CD4-positive, alpha-beta T cell (primary cell): ENCODE measurements at regions not wholly inside any gene's neighbourhood (a gene's known extent, or its start where the extent isn't known, plus 50 kb on each side); places are given as distances from the start of the nearest gene placed in this dataset.

Source experiments
- ATAC-seq: fragments of 200-7000 bp; cut with Tn5 transposase; one replicate; pipeline ENCODE4 v1.10.0; 2022; ENCODE audit warnings: mild to moderate bottlenecking; ENCODE audit not compliant: poor library complexity
- CTCF ChIA-PET: fragments of 350-600 bp; sonication (Branson Sonifier 250); formaldehyde crosslinking; loops from one replicate; lab custom pipeline; 2021; ENCODE audit warnings: antibody characterized with exemption, inconsistent platforms; lab: Charles Lee
- POLR2A ChIA-PET: fragments of 350-600 bp; sonication (Branson Sonifier 250); formaldehyde crosslinking; loops from one replicate; lab custom pipeline; 2021; ENCODE audit warnings: antibody characterized with exemption, inconsistent platforms; lab: Charles Lee
- DNase-seq, 14 experiments: peaks; one replicate each; pipeline ENCODE4 v3.0.0-alpha.2; 2013 to 2020; ENCODE audit warnings: mixed read lengths in 2 of 14
- H3K27ac ChIP-seq, 2 donors: one replicate each; pipeline versions ENCODE4 v1.5.1 to v1.7.0; 2013; ENCODE audit warnings: low read length in 2 of 2, low read depth in 1 of 2, mild to moderate bottlenecking in 1 of 2
- H3K27me3 ChIP-seq, 2 experiments: 1 replicate in 1 of 2; 2 replicates in 1 of 2; pipeline versions ENCODE4 v1.6.1 to v1.7.0; 2013; ENCODE audit warnings: low read length in 2 of 2, control low read depth in 1 of 2, mild to moderate bottlenecking in 1 of 2, moderate library complexity in 1 of 2; ENCODE audit not compliant: insufficient read depth in 2 of 2, control insufficient read depth in 1 of 2
- H3K36me3 ChIP-seq: one replicate; pipeline ENCODE4 v1.6.1; 2013; ENCODE audit warnings: low read length, control low read depth; ENCODE audit not compliant: insufficient read depth
- H3K4me1 ChIP-seq: one replicate; pipeline ENCODE4 v1.6.1; 2013; ENCODE audit warnings: low read length, control low read depth; ENCODE audit not compliant: insufficient read depth
- H3K4me3 ChIP-seq: one replicate; pipeline ENCODE4 v1.5.1; 2013; ENCODE audit warnings: mild to moderate bottlenecking, low read length, moderate library complexity
- H3K9me3 ChIP-seq, 2 experiments: 1 replicate in 1 of 2; 2 replicates in 1 of 2; pipeline versions ENCODE4 v1.6.1 to v1.7.0; 2013; ENCODE audit warnings: low read length in 2 of 2, mild to moderate bottlenecking in 2 of 2, control low read depth in 1 of 2, moderate library complexity in 1 of 2; ENCODE audit not compliant: control insufficient read depth in 1 of 2, insufficient read depth in 1 of 2
- H3K27ac Mint-ChIP-seq: one replicate; pipeline ENCODE4 v1.8.0; 2020; ENCODE audit warnings: mixed read lengths
- H3K27me3 Mint-ChIP-seq: one replicate; pipeline ENCODE4 v1.8.0; 2021; ENCODE audit warnings: mixed read lengths
- H3K36me3 Mint-ChIP-seq: one replicate; pipeline ENCODE4 v1.8.0; 2021; ENCODE audit warnings: low read depth, mixed read lengths
- H3K4me1 Mint-ChIP-seq: one replicate; pipeline ENCODE4 v1.8.0; 2021; ENCODE audit warnings: low read depth, mixed read lengths
- H3K4me3 Mint-ChIP-seq: one replicate; pipeline ENCODE4 v1.8.0; 2020; ENCODE audit warnings: mild to moderate bottlenecking, mixed read lengths
- H3K9me3 Mint-ChIP-seq: one replicate; pipeline ENCODE4 v1.8.0; 2020; ENCODE audit warnings: mixed read lengths
- CTCF ChIP-seq: fragments of 200-600 bp; IDR thresholded peaks from one replicate; pipeline ENCODE4 v1.8.0; 2022; ENCODE audit warnings: antibody characterized with exemption, mild to moderate bottlenecking
- intact Hi-C, 2 experiments: fragments of 100-400 bp; cut with DNase I in 1 of 2; cut with micrococcal nuclease in 1 of 2; formaldehyde crosslinking; loops; one replicate each; pipeline versions ENCODE4 v1.15.1 to v1.9.0; 2023 to 2025; cut with DNase I, micrococcal nuclease

GRCh38 chr18:38810789-38811188 lies 1245.2 kb upstream of the CELF4 start:
- Histone ChIP-seq H3K27me3 (no peaks in the 10 kb centered on the region), H3K4me3 (no peak overlapping the region), H3K27ac (no peak overlapping the region), H3K9me3 (no peaks in the 10 kb centered on the region), H3K36me3 (no peaks in the 10 kb centered on the region), H3K4me1 (no peaks in the 10 kb centered on the region)
- ChIA-PET POLR2A (no interaction called here), CTCF (no interaction called here)
- intact Hi-C loops = no loop called here
- ATAC-seq (no peak), DNase-seq (no peak)
- no peaks in the 10 kb centered on the region for H3K36me3 Mint-ChIP-seq
- H3K27ac Mint-ChIP-seq = no peak overlapping the region
- H3K4me1 Mint-ChIP-seq = no peaks in the 10 kb centered on the region
- no peaks in the 10 kb centered on the region for H3K27me3 Mint-ChIP-seq
- H3K9me3 Mint-ChIP-seq = no peaks in the 10 kb centered on the region
- no peak overlapping the region for H3K4me3 Mint-ChIP-seq
- no peak for TF ChIP-seq CTCF

GRCh38 chr18:38807915-38808314 lies 1242.3 kb upstream of the CELF4 start:
- Mint-ChIP-seq H3K27me3 (no peaks in the 10 kb centered on the region), H3K4me3 (no peak overlapping the region), H3K9me3 (no peaks in the 10 kb centered on the region), H3K36me3 (no peaks in the 10 kb centered on the region), H3K27ac (no peak overlapping the region), H3K4me1 (no peaks in the 10 kb centered on the region)
- Histone ChIP-seq H3K4me1 (no peaks in the 10 kb centered on the region), H3K9me3 (no peaks in the 10 kb centered on the region), H3K27ac (no peak overlapping the region), H3K27me3 (no peaks in the 10 kb centered on the region), H3K36me3 (no peaks in the 10 kb centered on the region), H3K4me3 (no peak overlapping the region)
- POLR2A ChIA-PET = no interaction called here
- CTCF ChIA-PET = no interaction called here
- DNase-seq (no peak), ATAC-seq (no peak)
- intact Hi-C loops = no loop called here
- no peak for TF ChIP-seq CTCF

- Mint-ChIP-seq H3K36me3 (no peaks in the 10 kb centered on the region), H3K4me1 (no peaks in the 10 kb centered on the region), H3K27me3 (no peaks in the 10 kb centered on the region), H3K27ac (no peak overlapping the region), H3K9me3 (no peaks in the 10 kb centered on the region), H3K4me3 (no peak overlapping the region)
- ChIA-PET POLR2A (no interaction called here), CTCF (no interaction called here)
- no peak overlapping the region for H3K4me3 ChIP-seq
- H3K27me3 ChIP-seq = no peaks in the 10 kb centered on the region
- H3K27ac ChIP-seq = no peak overlapping the region
- H3K36me3 ChIP-seq = no peaks in the 10 kb centered on the region
- DNase-seq (no peak), ATAC-seq (no peak)
- intact Hi-C loops = no loop called here
- no peaks in the 10 kb centered on the region for H3K4me1 ChIP-seq
- no peak for TF ChIP-seq CTCF
- H3K9me3 ChIP-seq = no peaks in the 10 kb centered on the region
Observed at GRCh38 chr18:38805256-38805655, 1239.7 kb upstream of the CELF4 start.
